Activated naive CD4-positive, alpha-beta T cell treated with anti-CD3 and anti-CD28 coated beads for 36 hours (primary cell): ENCODE measurements at regions not wholly inside any gene's neighbourhood (a gene's known extent, or its start where the extent isn't known, plus 50 kb on each side); places are given as distances from the start of the nearest gene placed in this dataset.

Experiments
- CTCF ChIA-PET: fragments of 350-600 bp; sonication (Branson Sonifier 250); formaldehyde crosslinking; loops from one replicate; lab custom pipeline; 2021; ENCODE audit warnings: antibody characterized with exemption; lab: Charles Lee
- DNase-seq: peaks from one replicate; pipeline ENCODE4 v3.0.0-alpha.2; 2020
- H3K27ac Mint-ChIP-seq: one replicate; pipeline ENCODE4 v1.8.0; 2021; ENCODE audit warnings: mild to moderate bottlenecking, mixed read lengths
- H3K27me3 Mint-ChIP-seq: one replicate; pipeline ENCODE4 v1.8.0; 2021; ENCODE audit warnings: low read depth, mixed read lengths
- H3K36me3 Mint-ChIP-seq: one replicate; pipeline ENCODE4 v1.8.0; 2021; ENCODE audit warnings: low read depth, mixed read lengths
- H3K4me1 Mint-ChIP-seq: one replicate; pipeline ENCODE4 v1.8.0; 2021; ENCODE audit warnings: low read depth, mixed read lengths
- H3K4me3 Mint-ChIP-seq: one replicate; pipeline ENCODE4 v1.8.0; 2021; ENCODE audit warnings: mild to moderate bottlenecking, moderate library complexity, mixed read lengths
- H3K9me3 Mint-ChIP-seq: one replicate; pipeline ENCODE4 v1.8.0; 2021; ENCODE audit warnings: mixed read lengths
- intact Hi-C: fragments of 100-400 bp; cut with micrococcal nuclease; formaldehyde crosslinking; loops from one replicate; pipeline ENCODE4 v1.15.1; 2023

DNA sequence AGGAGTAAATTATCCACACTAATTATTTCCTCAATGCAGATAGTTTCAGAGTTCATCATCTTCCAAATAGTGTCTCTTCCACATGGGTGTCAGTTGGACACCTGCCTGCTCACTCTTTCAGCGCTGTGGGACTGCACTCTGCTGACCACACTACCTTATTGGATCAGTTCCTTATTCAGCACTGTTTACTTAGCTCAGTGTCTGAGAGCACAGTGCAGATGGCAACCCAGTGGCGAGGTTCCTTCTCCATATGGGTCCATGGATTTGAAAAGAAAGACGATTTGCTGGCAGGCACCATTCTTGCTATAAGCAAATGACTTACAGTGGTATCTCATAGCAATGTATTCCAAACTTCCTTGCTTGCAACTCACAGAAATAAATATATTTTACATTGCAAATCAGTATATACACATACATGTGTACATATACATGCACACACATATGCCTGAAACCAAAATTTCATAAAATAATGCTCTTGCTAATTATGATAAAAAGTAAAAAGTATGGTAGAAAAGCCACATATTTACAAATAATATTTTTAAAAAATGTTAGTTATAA, 354.8 kb downstream of the INSIG2 start:
- intact Hi-C loops = no loop called here
- Mint-ChIP-seq H3K9me3 (no peaks in the 10 kb centered on the region), H3K27me3 (peaks cover 2% of the 10 kb centered on the region), H3K4me1 (no peaks in the 10 kb centered on the region), H3K4me3 (no peak overlapping the region), H3K36me3 (no peaks in the 10 kb centered on the region), H3K27ac (no peak overlapping the region)
- CTCF ChIA-PET = no interaction called here
- DNase-seq = no peak

DNA sequence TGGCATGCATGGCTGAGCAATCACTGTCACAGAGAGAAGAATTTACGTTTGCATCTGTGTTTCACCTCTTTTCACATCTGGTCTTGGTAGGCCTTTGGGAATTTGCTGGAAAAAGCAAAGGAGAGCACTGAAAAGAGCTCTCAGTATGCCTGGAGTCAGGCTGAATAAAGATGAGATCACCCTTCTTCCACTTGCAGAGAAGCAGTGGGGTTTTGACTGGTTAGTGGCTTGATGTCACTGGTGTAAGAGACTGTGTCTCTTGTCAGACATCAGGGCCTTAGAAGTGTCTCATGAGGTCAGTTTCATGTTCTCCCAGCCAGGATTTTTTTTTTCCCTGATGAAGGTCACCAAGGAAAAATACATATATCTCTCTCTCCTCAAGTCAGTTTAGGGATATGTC, 353.8 kb downstream of the INSIG2 start:
- no peaks in the 10 kb centered on the region for H3K36me3 Mint-ChIP-seq
- no peaks in the 10 kb centered on the region for H3K4me1 Mint-ChIP-seq
- H3K4me3 Mint-ChIP-seq = no peak overlapping the region

DNA sequence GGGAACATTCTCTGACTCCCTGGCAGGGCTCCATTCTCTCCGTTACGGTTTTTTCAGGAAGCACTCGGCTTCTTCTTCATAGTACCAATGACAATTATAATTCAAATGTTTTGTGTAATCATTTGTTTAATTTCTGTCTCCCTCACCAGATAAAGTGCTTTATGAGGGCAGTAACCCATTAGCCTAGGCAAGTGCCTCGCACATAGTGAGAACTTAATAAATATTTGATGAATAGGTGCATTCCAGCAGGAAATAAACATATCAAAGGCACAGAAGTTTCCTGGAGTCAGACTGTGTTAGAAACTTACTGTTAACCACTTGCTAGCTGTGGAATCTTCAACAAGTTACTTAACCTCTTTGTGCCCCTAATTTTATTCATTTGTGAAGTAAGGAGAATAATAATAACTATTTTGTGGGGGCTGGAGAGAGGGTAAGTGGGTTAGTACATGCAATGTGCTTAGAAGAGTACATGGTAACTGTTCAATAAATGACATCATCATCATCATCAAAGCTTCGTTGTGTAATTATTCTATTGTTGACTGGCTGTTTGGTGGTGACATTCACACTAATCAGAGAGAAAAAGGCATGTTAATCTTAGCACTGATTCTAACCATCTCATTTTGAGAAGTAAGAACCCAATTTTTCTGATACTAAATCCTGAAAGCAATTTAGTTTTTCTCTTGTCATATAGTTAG, 352.3 kb downstream of the INSIG2 start:
- DNase-seq = no peak

More for the DNA sequence above, 353.8 kb downstream of the INSIG2 start:
- intact Hi-C loops = no loop called here
- Mint-ChIP-seq H3K9me3 (no peaks in the 10 kb centered on the region), H3K27me3 (peaks cover 2% of the 10 kb centered on the region), H3K27ac (no peak overlapping the region)
- CTCF ChIA-PET = no interaction called here
- no peak for DNase-seq

DNA sequence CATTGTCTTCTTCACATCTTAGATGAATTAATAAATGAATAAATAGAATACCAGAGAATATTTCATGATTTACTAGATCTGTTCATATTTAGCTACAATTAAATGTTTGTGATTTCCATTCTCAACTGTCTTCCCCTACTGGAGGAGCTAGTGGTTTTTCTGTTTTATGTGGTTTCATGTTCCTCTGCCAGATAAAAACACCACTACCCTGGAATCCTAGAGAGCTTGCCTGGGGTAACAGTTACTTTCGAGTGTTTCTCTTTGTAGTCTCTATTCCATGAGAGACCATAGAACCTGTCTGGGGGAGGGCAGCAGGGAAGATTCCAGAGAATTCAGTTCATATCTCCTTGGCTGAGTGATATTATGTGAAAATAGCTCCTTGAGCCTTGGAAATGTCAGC, 349.2 kb downstream of the INSIG2 start:
- Mint-ChIP-seq H3K4me3 (no peak overlapping the region), H3K9me3 (no peaks in the 10 kb centered on the region), H3K27me3 (peaks cover 17% of the 10 kb centered on the region), H3K4me1 (no peaks in the 10 kb centered on the region), H3K27ac (no peak overlapping the region), H3K36me3 (no peaks in the 10 kb centered on the region)
- intact Hi-C loops = no loop called here
- DNase-seq = no peak
- CTCF ChIA-PET = no interaction called here

More for the DNA sequence above, 352.3 kb downstream of the INSIG2 start:
- intact Hi-C loops = no loop called here
- CTCF ChIA-PET = no interaction called here
- no peaks in the 10 kb centered on the region for H3K36me3 Mint-ChIP-seq
- no peak overlapping the region for H3K4me3 Mint-ChIP-seq
- peaks cover 9% of the 10 kb centered on the region for H3K27me3 Mint-ChIP-seq
- no peaks in the 10 kb centered on the region for H3K4me1 Mint-ChIP-seq
- H3K9me3 Mint-ChIP-seq = no peaks in the 10 kb centered on the region
- no peak overlapping the region for H3K27ac Mint-ChIP-seq

DNA sequence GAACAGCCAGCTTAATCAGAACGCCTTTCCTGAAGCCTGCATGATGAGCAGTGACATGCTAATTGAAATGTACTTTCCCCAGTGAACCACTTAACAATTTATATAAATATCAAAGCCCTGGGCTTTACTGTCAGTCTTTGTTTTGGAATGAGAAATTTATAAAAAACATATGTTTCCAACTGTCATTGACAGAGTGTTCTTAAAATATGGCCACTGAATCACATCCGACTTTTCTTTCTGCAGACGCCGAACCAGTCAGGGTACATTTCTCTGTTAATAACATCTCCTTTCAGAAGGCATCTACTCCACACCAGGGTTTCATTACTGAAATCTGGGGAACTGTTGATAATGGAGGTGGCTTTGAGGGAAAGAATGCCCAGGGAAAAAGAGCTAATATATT, 343.7 kb downstream of the INSIG2 start:
- no peak overlapping the region for H3K27ac Mint-ChIP-seq
- no peaks in the 10 kb centered on the region for H3K9me3 Mint-ChIP-seq
- H3K27me3 Mint-ChIP-seq = peaks cover 18% of the 10 kb centered on the region
- no peak for DNase-seq
- no peak overlapping the region for H3K4me3 Mint-ChIP-seq
- H3K36me3 Mint-ChIP-seq = no peaks in the 10 kb centered on the region
- H3K4me1 Mint-ChIP-seq = no peaks in the 10 kb centered on the region
- intact Hi-C loops = loop anchor here (1.0 kb wide), 1 partner anchor 423 kb away; no protein-coding TSS in a partner anchor
- CTCF ChIA-PET = interaction anchor here (0.6 kb wide), 1 partner anchor 339 kb away, joined by 3 read pairs; no protein-coding TSS in a partner anchor

DNA sequence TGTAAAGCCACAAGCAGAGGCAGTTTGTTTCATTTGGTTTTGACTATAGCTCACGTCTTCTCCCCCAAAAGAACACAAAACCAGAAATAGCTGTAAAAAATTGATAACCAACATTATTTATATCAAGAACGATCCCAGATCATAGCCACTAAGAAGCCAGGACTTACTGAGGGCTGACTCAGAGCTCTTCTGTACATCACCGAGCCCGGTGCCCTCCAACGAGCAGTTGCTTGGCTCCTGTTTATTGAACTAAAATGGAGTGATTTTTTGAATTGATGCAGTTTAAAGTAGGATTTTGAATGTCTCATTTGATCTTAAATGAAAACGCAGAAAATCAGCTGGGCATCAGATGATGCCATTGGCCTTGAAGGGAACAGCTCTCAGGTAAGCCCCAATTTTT, 343.3 kb downstream of the INSIG2 start:
- Mint-ChIP-seq H3K4me3 (no peak overlapping the region), H3K9me3 (no peaks in the 10 kb centered on the region), H3K27me3 (peaks cover 17% of the 10 kb centered on the region), H3K36me3 (no peaks in the 10 kb centered on the region), H3K27ac (no peak overlapping the region), H3K4me1 (no peaks in the 10 kb centered on the region)
- DNase-seq = no peak
- CTCF ChIA-PET = interaction anchor here (0.6 kb wide), 1 partner anchor 340 kb away, joined by 3 read pairs; no protein-coding TSS in a partner anchor
- intact Hi-C loops = loop anchor here (1.0 kb wide), 1 partner anchor 424 kb away; no protein-coding TSS in a partner anchor

DNA sequence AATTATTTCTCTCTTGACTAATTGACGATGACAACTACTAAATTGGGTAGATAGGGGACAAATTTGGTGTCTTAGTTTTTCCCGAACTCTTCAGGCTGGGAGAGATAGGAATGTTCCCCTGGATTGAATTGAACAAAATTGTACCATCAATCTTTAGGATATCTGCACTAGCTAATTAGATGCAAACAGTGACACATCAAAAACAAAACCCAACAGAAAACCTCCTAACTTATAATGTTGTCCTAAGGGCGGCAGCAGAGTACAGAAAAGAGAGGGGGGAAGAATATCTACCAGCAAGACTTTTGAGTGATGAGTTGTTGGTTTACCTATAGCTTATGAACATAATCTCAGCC, 342.9 kb downstream of the INSIG2 start:
- CTCF ChIA-PET = interaction anchor here (0.6 kb wide), 1 partner anchor 340 kb away, joined by 3 read pairs; no protein-coding TSS in a partner anchor
- H3K4me1 Mint-ChIP-seq = no peaks in the 10 kb centered on the region
- H3K4me3 Mint-ChIP-seq = no peak overlapping the region
- DNase-seq = no peak
- H3K27me3 Mint-ChIP-seq = peaks cover 16% of the 10 kb centered on the region
- H3K36me3 Mint-ChIP-seq = no peaks in the 10 kb centered on the region
- H3K27ac Mint-ChIP-seq = no peak overlapping the region
- intact Hi-C loops = loop anchor here (1.0 kb wide), 1 partner anchor 424 kb away; no protein-coding TSS in a partner anchor
- H3K9me3 Mint-ChIP-seq = no peaks in the 10 kb centered on the region

DNA sequence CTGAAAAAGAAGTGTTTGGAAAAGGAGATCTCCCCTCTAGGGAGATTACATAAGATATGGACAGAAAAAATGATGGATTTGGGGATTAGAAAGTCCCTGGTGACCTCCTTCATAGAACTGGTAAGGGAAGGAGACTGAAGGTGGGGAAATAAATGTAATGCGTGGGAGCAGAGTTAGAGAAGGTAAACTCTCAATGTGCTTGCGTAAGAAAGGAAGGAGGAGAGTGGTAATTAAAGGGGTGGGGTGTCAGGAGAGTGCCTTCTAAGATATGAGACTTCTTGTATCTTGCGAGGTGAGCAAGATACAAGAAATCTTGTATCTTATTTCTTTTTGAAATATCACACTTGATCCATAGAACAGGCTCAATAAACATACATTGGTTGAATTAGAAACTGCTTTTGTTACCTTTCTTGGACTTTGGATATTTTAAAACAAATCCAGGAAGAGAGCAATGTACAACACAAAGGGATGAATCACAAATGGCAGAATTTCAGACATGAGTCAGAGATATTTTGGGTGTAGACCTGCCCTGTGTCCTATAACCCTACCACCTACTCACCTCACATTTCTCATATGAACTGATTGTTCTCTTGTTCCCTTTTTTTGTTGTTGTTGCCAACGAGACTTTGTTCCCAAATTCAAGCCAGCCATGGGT, 342.4 kb downstream of the INSIG2 start:
- intact Hi-C loops = loop anchor here (1.0 kb wide), 1 partner anchor 425 kb away; no protein-coding TSS in a partner anchor
- Mint-ChIP-seq H3K27ac (no peak overlapping the region), H3K4me1 (no peaks in the 10 kb centered on the region), H3K27me3 (peaks cover 11% of the 10 kb centered on the region), H3K36me3 (no peaks in the 10 kb centered on the region), H3K9me3 (no peaks in the 10 kb centered on the region), H3K4me3 (no peak overlapping the region)
- DNase-seq = no peak
- CTCF ChIA-PET = no interaction called here

DNA sequence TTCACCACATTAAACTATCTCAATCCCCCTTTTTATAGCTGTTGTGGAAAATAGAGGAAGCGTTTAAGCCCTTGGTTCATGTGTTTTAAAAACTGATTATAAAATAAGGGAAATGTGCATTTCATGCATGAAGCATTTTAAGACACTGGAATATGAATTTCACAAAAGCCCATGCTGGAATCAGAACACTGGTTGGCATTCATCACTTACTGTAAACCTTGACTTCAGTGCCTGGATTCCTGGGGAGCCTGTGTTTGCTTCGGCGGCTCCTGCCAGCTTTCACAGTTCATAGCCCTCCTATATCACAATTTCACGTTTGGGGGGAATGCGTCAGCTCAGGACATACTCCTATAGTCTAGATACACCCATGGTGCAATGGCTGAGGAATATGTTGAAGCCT, 336.9 kb downstream of the INSIG2 start:
- Mint-ChIP-seq H3K36me3 (no peaks in the 10 kb centered on the region), H3K27me3 (peaks cover 11% of the 10 kb centered on the region), H3K4me3 (no peak overlapping the region), H3K27ac (no peak overlapping the region), H3K4me1 (no peaks in the 10 kb centered on the region), H3K9me3 (peaks cover 3% of the 10 kb centered on the region)
- CTCF ChIA-PET = no interaction called here
- intact Hi-C loops = no loop called here
- no peak for DNase-seq

DNA sequence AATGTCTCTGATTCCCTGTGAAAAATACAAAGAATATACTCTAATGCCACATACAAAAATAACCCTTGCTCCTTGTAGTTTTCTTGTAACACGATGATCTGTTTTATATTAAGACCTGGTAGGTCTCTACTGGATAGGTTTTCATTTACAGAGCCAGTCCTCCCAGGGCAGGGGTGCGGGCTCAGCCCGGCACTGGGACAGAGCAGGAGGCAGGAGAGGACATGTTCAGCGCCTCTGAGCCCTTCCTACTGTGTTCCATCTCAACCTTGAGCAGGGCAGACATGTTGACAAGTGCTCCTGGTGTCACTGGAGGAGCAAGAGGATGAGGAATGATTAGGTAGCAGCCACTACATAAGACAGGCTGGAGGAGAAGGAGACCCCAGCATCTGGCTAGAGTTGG, 335.5 kb downstream of the INSIG2 start:
- CTCF ChIA-PET = no interaction called here
- H3K27me3 Mint-ChIP-seq = peaks cover 18% of the 10 kb centered on the region
- H3K4me1 Mint-ChIP-seq = no peaks in the 10 kb centered on the region
- H3K4me3 Mint-ChIP-seq = no peak overlapping the region
- no peaks in the 10 kb centered on the region for H3K36me3 Mint-ChIP-seq
- no peak for DNase-seq
- intact Hi-C loops = no loop called here
- H3K27ac Mint-ChIP-seq = no peak overlapping the region
- peaks cover 3% of the 10 kb centered on the region for H3K9me3 Mint-ChIP-seq

DNA sequence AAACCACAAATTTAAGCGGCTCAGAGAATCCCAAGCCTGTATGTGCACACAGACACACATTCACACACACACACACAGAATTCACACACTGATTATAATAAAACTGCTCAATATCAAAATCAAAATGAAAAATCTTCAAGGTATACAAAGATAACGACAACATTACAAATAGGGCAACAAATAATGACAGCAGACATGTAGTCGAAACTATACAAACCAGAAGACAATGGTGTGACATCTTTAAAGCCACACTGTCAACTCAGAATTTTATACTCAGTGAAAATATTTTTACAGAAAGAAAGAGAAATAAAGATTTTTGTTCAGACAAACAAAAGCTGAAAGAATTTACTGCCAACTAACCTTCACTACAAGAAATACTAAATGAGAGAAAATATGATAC, 333.4 kb downstream of the INSIG2 start:
- Mint-ChIP-seq H3K4me3 (no peak overlapping the region), H3K9me3 (peaks cover 3% of the 10 kb centered on the region), H3K4me1 (no peaks in the 10 kb centered on the region), H3K27me3 (peaks cover 19% of the 10 kb centered on the region), H3K36me3 (no peaks in the 10 kb centered on the region), H3K27ac (no peak overlapping the region)
- intact Hi-C loops = no loop called here
- CTCF ChIA-PET = interaction anchor here (0.6 kb wide), 1 partner anchor 143 kb away, joined by 3 read pairs; no protein-coding TSS in a partner anchor
- DNase-seq = no peak

DNA sequence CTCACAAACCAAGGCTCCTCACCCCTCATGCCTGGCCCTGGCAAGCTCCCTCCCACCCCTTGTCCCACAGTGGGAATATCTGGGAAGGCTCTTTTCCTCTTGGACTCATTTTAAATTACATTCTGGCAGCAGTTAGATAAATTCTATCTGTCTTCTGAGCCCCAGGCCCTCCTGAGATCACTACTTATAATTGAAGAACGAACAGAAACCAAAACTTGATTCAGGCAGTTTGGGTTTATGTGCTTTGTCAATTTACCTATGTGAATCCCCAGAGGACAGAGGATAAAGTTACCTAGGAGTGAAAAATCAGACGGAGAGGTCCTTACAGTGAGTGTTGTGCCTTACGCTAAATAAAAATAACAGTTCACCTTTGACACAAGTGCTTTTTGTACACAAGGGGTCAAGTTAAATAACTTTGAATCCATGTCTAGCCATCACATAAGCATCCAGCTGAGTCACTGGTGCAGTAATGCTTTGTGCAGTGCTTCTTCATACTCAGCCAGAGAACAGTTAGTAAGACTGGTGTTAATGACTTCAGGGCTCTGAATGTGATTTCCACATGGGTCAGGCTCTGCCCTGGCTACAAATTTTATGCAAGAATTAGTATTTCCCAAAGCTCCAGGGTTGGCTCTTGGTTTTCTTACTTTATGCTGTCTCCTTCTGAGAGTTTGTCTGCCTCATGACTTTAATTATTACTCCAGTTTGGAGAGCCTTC, 329.3 kb downstream of the INSIG2 start:
- CTCF ChIA-PET = no interaction called here
- DNase-seq = no peak

More for the DNA sequence above, 329.3 kb downstream of the INSIG2 start:
- peaks cover 18% of the 10 kb centered on the region for H3K27me3 Mint-ChIP-seq
- H3K4me1 Mint-ChIP-seq = no peaks in the 10 kb centered on the region
- H3K9me3 Mint-ChIP-seq = peaks cover 8% of the 10 kb centered on the region
- intact Hi-C loops = no loop called here
- no peaks in the 10 kb centered on the region for H3K36me3 Mint-ChIP-seq
- H3K27ac Mint-ChIP-seq = no peak overlapping the region
- H3K4me3 Mint-ChIP-seq = no peak overlapping the region
